Muscle layer of duodenum (tissue), 2 donors: ENCODE measurements at regions not wholly inside any gene's neighbourhood (a gene's known extent, or its start where the extent isn't known, plus 50 kb on each side); places are given as distances from the start of the nearest gene placed in this dataset.

Experiments
- H3K27ac ChIP-seq: one replicate; pipeline ENCODE4 v1.7.0; 2013; ENCODE audit warnings: mild to moderate bottlenecking, low read length
- H3K27me3 ChIP-seq: one replicate; pipeline ENCODE4 v1.7.0; 2013; ENCODE audit warnings: low read depth, mild to moderate bottlenecking, control low read depth, low read length
- H3K36me3 ChIP-seq, 2 donors: one replicate each; pipeline ENCODE4 v1.7.0; 2013; ENCODE audit warnings: low read length in 2 of 2, control low read depth in 1 of 2, mild to moderate bottlenecking in 1 of 2; ENCODE audit not compliant: insufficient read depth in 2 of 2, control insufficient read depth in 1 of 2
- H3K4me1 ChIP-seq, 2 donors: one replicate each; pipeline ENCODE4 v1.7.0; 2013; ENCODE audit warnings: low read length in 2 of 2, mild to moderate bottlenecking in 2 of 2, control low read depth in 1 of 2, moderate library complexity in 1 of 2; ENCODE audit not compliant: insufficient read depth in 2 of 2, control insufficient read depth in 1 of 2
- H3K4me3 ChIP-seq, 2 donors: one replicate each; pipeline ENCODE4 v1.7.0; 2013; ENCODE audit warnings: low read length in 2 of 2, low read depth in 1 of 2, mild to moderate bottlenecking in 1 of 2
- H3K9me3 ChIP-seq, 2 donors: one replicate each; pipeline ENCODE4 v1.7.0; 2013; ENCODE audit warnings: low read length in 2 of 2, control low read depth in 1 of 2, mild to moderate bottlenecking in 1 of 2; ENCODE audit not compliant: control insufficient read depth in 1 of 2
- donor health status: healthy.

DNA sequence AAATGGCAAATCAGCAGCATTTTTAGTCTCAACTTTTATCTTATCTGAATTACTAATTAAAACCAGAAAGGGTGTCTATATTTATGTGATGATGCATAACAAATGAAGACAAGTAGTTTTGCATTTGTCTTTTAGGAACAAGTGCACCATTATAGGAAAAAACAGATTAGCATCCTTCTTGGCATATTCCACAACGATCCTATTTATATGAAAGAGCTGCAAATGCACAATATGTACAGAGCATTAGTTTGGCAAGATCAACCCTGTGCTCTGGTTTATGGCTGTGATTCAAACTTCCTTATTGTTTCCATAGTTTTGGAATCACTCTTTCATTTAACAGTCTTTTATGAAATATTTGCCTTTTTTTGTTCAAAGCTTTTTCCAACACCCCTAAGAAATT, 486.8 kb downstream of the KCNH5 start:
- H3K9me3 ChIP-seq = no peaks in the 10 kb centered on the region
- H3K4me3 ChIP-seq = no peak overlapping the region
- no peak overlapping the region for H3K27ac ChIP-seq
- no peaks in the 10 kb centered on the region for H3K27me3 ChIP-seq
- no peaks in the 10 kb centered on the region for H3K4me1 ChIP-seq
- no peaks in the 10 kb centered on the region for H3K36me3 ChIP-seq

DNA sequence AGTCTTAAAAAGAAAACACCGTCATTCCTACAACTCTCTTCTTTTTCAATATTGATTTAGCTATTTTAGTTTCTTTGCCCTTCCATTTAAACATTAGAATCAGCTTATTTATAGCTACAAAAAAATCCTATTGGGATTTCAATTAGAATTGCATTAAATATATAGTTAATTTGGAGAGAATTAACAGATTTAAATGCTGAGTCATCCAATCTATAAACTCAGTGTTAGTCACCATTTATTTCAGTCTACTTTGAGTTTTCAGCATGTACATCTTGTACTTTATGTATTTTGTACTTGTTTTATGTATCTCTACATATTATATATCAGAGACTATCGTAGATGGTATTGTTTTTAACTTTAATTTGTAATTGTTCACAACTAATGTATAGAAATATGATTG, 460.0 kb downstream of the KCNH5 start:
- H3K4me1 ChIP-seq = no peaks in the 10 kb centered on the region
- H3K9me3 ChIP-seq = no peaks in the 10 kb centered on the region
- no peaks in the 10 kb centered on the region for H3K27me3 ChIP-seq
- no peak overlapping the region for H3K27ac ChIP-seq
- H3K4me3 ChIP-seq = no peak overlapping the region
- no peaks in the 10 kb centered on the region for H3K36me3 ChIP-seq

DNA sequence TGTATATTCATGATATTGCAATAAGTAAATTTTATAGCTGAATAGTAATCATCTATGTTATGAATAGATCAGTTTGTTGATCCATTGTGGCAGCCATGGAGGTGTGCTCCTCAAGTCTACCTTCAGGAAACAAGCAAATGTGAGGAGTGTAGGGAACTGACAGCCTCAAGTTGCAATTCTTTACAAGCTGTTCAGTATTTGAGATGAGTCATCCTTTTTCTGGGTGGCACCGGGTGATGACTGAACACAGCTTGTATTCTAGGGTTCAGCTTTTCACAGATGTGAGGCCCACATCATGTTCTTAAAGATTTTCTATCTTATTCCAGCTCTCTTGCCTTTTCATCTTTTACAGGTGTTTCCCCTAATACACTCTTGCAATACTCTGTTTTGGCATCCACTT, 452.4 kb downstream of the KCNH5 start:
- no peaks in the 10 kb centered on the region for H3K36me3 ChIP-seq
- H3K4me1 ChIP-seq = no peaks in the 10 kb centered on the region
- H3K4me3 ChIP-seq = no peak overlapping the region
- no peaks in the 10 kb centered on the region for H3K27me3 ChIP-seq
- H3K27ac ChIP-seq = no peak overlapping the region
- peaks cover 3 to 6% of the 10 kb centered on the region in 2 donors for H3K9me3 ChIP-seq

DNA sequence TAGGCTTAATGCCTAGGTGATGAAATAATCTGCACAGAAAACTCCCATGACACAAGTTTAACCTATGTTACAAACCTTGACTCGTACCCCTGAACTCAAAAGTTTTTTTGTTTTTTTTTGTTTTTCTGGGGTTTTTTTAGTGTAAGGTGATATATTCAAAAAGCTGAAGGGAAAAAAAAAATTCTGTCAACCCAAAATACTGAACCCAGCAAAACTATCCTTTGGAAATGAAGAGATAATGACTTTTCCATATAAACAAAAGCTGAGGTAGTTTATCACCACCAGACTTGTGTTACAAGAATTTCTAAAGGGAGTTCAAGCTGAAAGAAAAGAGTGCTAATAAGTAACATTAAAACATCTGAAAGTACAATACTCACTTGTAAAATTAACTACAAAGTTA, 448.1 kb downstream of the KCNH5 start:
- no peaks in the 10 kb centered on the region for H3K4me1 ChIP-seq
- peaks cover 3 to 9% of the 10 kb centered on the region in 2 donors for H3K9me3 ChIP-seq
- no peak overlapping the region for H3K4me3 ChIP-seq
- H3K36me3 ChIP-seq = no peaks in the 10 kb centered on the region
- no peaks in the 10 kb centered on the region for H3K27me3 ChIP-seq
- no peak overlapping the region for H3K27ac ChIP-seq

DNA sequence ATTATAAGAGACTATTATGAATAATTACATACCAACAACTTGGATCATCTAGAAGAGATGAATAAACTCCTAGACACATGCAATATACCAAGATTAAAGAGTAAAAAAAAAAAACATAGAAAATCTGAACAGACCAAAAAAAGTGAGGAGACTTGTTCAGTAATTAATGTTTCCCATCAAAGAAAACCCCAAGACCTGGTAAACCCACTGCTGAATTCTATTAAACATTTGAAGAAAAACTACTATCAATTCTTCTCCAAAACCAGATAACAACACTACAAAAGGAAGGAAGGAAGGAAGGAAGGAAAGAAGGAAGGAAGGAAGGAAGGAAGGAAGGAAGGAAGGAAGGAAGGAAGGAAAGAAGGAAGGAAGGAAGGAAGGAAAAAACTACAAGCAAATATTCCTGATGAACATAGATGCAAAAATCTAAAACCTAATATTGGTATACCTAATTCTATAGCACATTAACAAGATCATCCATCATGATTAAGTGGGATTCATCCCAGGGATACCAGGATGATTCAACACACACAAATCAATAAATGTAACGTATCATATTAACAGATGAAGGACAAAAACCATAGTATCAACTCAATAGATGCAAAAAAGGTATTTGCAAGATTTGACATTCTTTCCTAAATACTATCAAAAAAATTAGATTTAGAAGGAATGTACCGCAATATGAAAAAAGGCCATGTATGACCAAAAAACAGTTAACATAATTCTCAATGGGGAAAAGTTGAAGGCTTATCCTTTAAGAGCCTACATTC, 445.5 kb downstream of the KCNH5 start:
- Histone ChIP-seq H3K4me3 (no peak overlapping the region), H3K4me1 (no peaks in the 10 kb centered on the region), H3K9me3 (peaks cover 3 to 9% of the 10 kb centered on the region in 2 donors), H3K36me3 (no peaks in the 10 kb centered on the region), H3K27me3 (no peaks in the 10 kb centered on the region), H3K27ac (no peak overlapping the region)

DNA sequence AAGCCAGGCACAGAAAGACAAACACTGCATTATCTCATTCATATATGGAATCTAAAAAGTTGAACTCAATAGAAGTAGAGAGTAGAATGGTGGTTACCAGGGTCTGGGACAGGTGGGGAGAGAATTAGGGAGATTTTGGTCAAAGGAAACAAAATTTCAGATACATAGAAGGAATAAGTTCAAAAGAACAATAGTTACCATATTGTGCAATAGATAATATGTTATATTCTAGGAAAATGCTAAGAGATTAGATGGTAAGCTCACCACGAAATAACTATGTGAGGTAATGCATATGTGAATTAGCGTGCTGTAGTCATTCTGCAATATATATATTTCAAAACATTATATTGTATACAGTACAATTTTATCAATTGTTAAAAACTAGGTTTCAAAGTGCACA, 442.5 kb downstream of the KCNH5 start:
- H3K27ac ChIP-seq = no peak overlapping the region
- H3K4me1 ChIP-seq = no peaks in the 10 kb centered on the region
- H3K9me3 ChIP-seq = peaks cover 0 to 3% of the 10 kb centered on the region in 2 donors
- H3K27me3 ChIP-seq = no peaks in the 10 kb centered on the region
- H3K4me3 ChIP-seq = no peak overlapping the region
- H3K36me3 ChIP-seq = no peaks in the 10 kb centered on the region

DNA sequence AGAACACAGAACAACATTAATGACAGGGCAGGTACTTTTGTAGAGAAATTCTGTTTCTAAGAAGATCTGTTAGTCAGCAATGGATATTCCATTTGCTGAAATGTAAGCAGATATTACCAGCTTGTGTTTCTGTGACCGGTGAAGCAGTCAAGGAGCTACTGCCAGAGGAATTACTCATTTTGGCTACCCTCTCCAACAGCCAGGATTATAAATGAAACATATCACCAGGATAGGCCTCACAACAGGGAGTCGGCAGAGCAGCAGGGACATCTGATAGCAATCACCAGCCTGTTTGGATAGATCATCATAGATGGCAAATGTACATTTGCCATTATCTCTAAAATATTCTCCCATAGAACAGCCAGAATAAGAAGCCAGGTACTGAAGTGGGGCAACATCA, 440.7 kb downstream of the KCNH5 start:
- H3K4me1 ChIP-seq = no peaks in the 10 kb centered on the region
- peaks cover 0 to 3% of the 10 kb centered on the region in 2 donors for H3K9me3 ChIP-seq
- no peaks in the 10 kb centered on the region for H3K27me3 ChIP-seq
- no peaks in the 10 kb centered on the region for H3K36me3 ChIP-seq
- no peak overlapping the region for H3K27ac ChIP-seq
- no peak overlapping the region for H3K4me3 ChIP-seq

DNA sequence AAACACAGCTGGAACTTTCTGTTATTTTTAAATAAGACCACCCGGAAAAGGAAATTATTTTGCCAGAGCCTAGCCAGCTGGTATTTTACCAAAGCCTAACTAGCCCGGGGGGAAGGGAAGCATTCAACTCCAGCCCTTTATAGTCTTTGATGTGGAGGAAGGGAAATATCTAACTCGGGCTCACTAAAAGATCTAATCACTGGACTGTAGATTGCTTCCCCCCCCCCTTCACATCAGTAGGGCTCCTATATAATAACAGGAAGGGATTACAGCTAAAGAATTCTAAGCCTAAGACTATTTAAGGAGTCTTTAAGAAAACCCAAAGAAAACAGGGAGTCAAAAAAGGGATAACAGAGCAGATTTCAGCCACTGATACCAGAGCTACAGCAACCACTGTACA, 431.1 kb downstream of the KCNH5 start:
- Histone ChIP-seq H3K9me3 (peaks cover 0 to 3% of the 10 kb centered on the region in 2 donors), H3K27ac (no peak overlapping the region), H3K4me1 (no peaks in the 10 kb centered on the region), H3K27me3 (no peaks in the 10 kb centered on the region), H3K36me3 (no peaks in the 10 kb centered on the region), H3K4me3 (no peak overlapping the region)

DNA sequence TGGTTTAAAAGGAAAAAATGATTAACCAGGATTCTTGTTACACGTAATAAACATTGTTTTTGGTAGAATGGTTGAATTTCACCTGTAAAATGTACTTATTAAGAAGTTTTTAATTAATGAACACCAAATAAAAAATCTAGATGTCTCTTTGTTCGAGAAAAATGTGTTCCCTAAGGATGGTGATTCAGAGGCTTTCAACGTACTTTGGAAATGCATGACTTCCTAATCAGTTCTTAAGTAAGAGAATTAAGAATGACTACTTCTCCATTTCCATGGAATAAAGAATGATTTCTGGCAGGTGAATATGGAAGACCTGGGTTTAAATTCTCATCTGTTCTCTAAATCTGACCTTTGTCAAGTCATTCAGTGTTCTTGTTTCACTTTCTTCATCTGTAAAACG, 428.6 kb downstream of the KCNH5 start:
- no peaks in the 10 kb centered on the region for H3K4me1 ChIP-seq
- no peak overlapping the region for H3K4me3 ChIP-seq
- H3K27me3 ChIP-seq = no peaks in the 10 kb centered on the region
- H3K9me3 ChIP-seq = peaks cover 0 to 3% of the 10 kb centered on the region in 2 donors
- H3K36me3 ChIP-seq = no peaks in the 10 kb centered on the region
- no peak overlapping the region for H3K27ac ChIP-seq

DNA sequence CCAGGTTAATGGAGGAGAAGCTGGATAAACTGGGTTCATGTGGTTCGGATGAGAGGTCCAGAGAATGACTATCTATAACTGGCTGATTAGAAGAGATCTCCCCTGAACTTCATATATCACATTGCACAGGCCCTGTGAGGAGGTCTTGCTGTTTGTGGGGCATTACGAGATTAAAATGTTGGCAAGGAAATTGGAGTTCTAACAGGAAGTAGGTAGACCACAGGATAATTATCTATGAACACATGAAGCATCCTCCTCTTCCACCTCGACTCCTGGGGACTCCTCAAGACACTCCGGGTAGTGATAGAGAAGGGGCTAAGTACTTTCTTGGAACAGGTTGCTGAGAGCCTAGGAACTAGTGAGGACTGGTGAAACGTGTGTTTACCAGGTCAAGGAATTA, 418.8 kb downstream of the KCNH5 start:
- Histone ChIP-seq H3K27me3 (no peaks in the 10 kb centered on the region), H3K27ac (no peak overlapping the region), H3K4me3 (no peak overlapping the region), H3K9me3 (no peaks in the 10 kb centered on the region), H3K36me3 (no peaks in the 10 kb centered on the region), H3K4me1 (no peaks in the 10 kb centered on the region)

DNA sequence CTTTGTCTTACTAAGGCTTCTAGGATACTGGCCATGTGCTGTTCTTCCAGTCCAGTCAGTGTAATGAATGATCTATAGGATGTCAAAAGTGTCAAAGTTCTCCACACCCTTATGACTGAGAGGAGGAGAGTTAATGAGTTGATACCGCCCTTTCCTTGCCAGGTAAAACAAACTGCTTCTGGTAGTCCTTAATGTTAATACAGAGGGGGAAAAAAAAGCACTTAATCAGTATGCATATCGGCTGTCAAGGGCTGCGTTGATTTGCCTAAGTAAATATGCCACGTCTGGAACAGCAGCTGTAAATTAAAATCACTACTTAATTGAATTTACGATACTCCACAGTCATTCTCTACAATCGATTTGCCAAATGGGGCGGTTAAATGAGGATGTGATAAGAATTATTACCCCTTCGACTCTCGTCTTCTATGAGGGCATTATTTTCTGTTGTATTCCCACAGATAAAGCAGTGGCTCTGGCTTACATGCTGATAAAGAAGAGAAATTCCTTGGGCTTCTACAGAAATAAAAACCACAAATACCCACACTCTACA, 416.0 kb downstream of the KCNH5 start:
- Histone ChIP-seq H3K27ac (no peak overlapping the region), H3K27me3 (no peaks in the 10 kb centered on the region), H3K4me3 (no peak overlapping the region), H3K9me3 (no peaks in the 10 kb centered on the region), H3K4me1 (no peaks in the 10 kb centered on the region), H3K36me3 (no peaks in the 10 kb centered on the region)

DNA sequence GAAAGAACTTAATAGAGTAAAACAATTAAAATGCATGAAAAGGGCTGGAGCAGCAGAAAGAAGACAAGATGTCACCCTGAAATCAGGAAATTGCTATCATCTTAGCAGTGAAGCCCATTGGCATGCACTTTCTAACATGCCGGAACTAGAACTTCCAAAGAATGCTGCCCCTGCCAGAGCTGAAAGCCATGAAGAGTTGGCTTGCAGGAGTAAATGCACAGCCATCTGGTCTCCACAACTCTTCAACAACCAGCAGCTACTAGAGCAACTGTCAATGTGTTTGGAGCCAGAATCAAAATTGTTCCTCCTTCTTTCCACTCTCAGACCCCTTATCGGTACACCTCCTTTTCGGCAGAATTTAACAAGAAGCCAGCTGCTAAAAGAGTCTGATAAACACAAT, 414.1 kb downstream of the KCNH5 start:
- H3K4me3 ChIP-seq = no peak overlapping the region
- H3K27me3 ChIP-seq = no peaks in the 10 kb centered on the region
- no peaks in the 10 kb centered on the region for H3K4me1 ChIP-seq
- H3K36me3 ChIP-seq = no peaks in the 10 kb centered on the region
- H3K27ac ChIP-seq = no peak overlapping the region
- H3K9me3 ChIP-seq = no peaks in the 10 kb centered on the region
